GM13976 (cell line): ENCODE measurements at regions not wholly inside any gene's neighbourhood (a gene's known extent, or its start where the extent isn't known, plus 50 kb on each side); places are given as distances from the start of the nearest gene placed in this dataset.

Experiments used
- DNase-seq: peaks from one replicate; pipeline ENCODE4 v3.0.0; 2012; ENCODE audit warnings: low spot score
- CTCF ChIP-seq: IDR thresholded peaks from 2 replicates; pipeline ENCODE4 v1.5.1; 2012; ENCODE audit warnings: borderline replicate concordance, mild to moderate bottlenecking; ENCODE audit not compliant: insufficient read depth; ENCODE audit errors: extremely low read depth, missing control alignments, control extremely low read depth
- in situ Hi-C: fragments of 300-500 bp; cut with MboI; formaldehyde crosslinking; loops from one replicate; pipeline ENCODE4 v1.12.0; 2022; ENCODE audit warnings: low sequenced_read_pairs, mixed read lengths, inconsistent platforms; ENCODE audit not compliant: unreplicated experiment

DNA sequence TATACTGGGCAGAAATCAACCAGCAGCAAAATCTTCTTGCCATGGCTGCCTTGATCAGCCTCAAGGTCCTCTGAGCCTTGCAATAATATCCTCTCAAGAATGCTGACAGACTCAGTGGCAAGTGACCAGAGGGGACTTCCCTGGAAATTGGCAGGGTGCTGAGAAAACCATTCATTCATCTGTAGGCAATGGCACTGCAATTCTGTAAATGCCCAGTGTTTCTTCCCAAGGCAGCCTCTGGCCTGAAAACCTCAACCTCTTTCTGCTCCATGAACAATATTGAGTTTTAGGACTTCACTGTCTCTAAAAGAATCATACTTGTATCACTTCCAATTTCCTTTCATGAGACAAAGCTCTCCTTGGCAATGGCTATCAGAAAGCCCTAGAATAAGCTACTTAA, 754.3 kb upstream of the TENM3 start:
- DNase-seq = no peak
- no peak for TF ChIP-seq CTCF
- in situ Hi-C loops = no loop called here

DNA sequence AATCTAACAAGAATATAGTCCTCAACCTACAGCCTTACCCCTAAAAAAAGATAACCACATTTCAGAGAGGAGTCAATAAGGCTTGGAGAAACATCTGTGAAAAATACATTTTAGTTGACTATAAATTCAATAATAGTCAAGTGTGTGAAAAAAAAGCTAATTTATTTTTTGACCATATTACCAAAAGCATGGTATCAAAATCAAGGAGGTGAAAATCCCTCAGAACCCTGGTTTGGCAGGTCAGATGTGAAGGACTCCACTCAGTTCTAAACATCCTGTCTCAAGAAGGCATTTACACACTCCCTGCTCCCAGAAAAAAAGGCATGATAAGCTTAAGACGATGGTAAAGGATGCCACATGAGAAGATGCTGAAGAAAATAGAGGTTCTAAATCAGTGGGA, 745.1 kb upstream of the TENM3 start:
- in situ Hi-C loops = no loop called here
- DNase-seq = no peak
- TF ChIP-seq CTCF = no peak

- no peak for DNase-seq
- in situ Hi-C loops = no loop called here
- no peak for TF ChIP-seq CTCF
Measured at GRCh38 chr4:181502611-181503010, 740.6 kb upstream of the TENM3 start.

- DNase-seq = no peak
- TF ChIP-seq CTCF = no peak
- in situ Hi-C loops = no loop called here
Measured at GRCh38 chr4:181503687-181504390, 739.4 kb upstream of the TENM3 start.

- DNase-seq = no peak
- in situ Hi-C loops = no loop called here
- TF ChIP-seq CTCF = no peak
Measured at GRCh38 chr4:181504924-181505323, 738.3 kb upstream of the TENM3 start.

- no peak for DNase-seq
- in situ Hi-C loops = no loop called here
- TF ChIP-seq CTCF = no peak
Measured at GRCh38 chr4:181507180-181507835, 735.9 kb upstream of the TENM3 start.

GRCh38 chr4:181507938-181508337, 735.3 kb upstream of the TENM3 start:
- no peak for DNase-seq
- TF ChIP-seq CTCF = no peak
- in situ Hi-C loops = no loop called here
